Lower lobe of right lung (tissue), 2 donors: ENCODE measurements at regions not wholly inside any gene's neighbourhood (a gene's known extent, or its start where the extent isn't known, plus 50 kb on each side); places are given as distances from the start of the nearest gene placed in this dataset.

Experiments
- ATAC-seq, 2 donors: fragments of 200-7000 bp; cut with Tn5 transposase; one replicate each; pipeline ENCODE4 v1.9.1; 2020 to 2022; ENCODE audit warnings: mild to moderate bottlenecking in 2 of 2, moderate library complexity in 2 of 2
- DNase-seq: peaks from one replicate; pipeline ENCODE4 v3.0.0-alpha.2; 2020
- H3K27ac ChIP-seq: fragments of 200-600 bp; one replicate; pipeline ENCODE4 v1.8.0; 2022
- H3K27me3 ChIP-seq: fragments of 200-600 bp; one replicate; pipeline ENCODE4 v1.8.0; 2022; ENCODE audit warnings: low read depth
- H3K36me3 ChIP-seq: fragments of 200-600 bp; one replicate; pipeline ENCODE4 v1.8.0; 2022; ENCODE audit warnings: mild to moderate bottlenecking
- H3K4me1 ChIP-seq: fragments of 200-600 bp; one replicate; pipeline ENCODE4 v1.8.0; 2022
- H3K4me3 ChIP-seq: fragments of 200-600 bp; one replicate; pipeline ENCODE4 v1.8.0; 2022; ENCODE audit warnings: mild to moderate bottlenecking
- H3K9me3 ChIP-seq: fragments of 200-600 bp; one replicate; pipeline ENCODE4 v1.8.0; 2022
- intact Hi-C: fragments of 100-400 bp; cut with DNase I; formaldehyde crosslinking; loops from one replicate; pipeline ENCODE4 v1.11.0; 2022
- TF ChIP-seq, protein P1 (sequence below): fragments of 200-600 bp; IDR thresholded peaks from one replicate; pipeline ENCODE4 v1.8.0; 2022; ENCODE audit warnings: antibody characterized with exemption, mild to moderate bottlenecking
- donor health status: DM: no; HTN: yes; CAD: no; lungs with severe emphysema.

DNA sequence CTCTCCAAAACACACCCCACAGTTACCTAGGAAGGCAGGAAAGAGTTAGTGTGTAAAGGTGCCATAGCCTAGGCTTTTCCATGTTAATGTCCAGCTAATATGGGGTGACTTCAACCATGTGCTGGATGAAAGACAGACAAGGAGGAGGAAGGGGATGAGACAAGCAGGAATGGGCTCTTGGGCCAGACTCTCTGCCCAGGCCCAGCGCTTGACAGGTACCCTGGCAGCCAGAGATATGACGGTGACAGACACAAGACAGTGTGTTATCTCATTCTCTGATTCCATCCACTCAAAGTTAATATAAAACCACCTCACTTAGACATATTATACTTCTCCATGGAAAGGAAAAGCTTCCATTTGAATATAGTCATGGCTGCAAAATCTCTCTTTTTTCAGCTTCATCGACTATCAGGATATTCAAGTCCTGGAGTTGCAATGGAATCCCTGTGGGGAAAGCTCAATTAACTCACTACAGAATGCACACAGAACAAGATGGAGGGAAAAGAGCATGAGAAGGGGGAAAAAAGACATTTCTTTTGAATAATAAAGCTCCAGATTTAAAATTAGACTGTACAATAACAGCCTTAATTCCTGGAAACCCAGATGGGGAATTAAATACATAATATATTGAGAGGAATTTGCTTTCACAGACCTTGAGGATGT is 596.7 kb downstream of the TOX3 start:
- H3K36me3 ChIP-seq = no peaks in the 10 kb centered on the region
- intact Hi-C loops = no loop called here
- no peak overlapping the region for H3K27ac ChIP-seq
- DNase-seq = no peak
- no peak overlapping the region for H3K4me3 ChIP-seq
- no peak for ATAC-seq
- TF ChIP-seq, protein P1, sequence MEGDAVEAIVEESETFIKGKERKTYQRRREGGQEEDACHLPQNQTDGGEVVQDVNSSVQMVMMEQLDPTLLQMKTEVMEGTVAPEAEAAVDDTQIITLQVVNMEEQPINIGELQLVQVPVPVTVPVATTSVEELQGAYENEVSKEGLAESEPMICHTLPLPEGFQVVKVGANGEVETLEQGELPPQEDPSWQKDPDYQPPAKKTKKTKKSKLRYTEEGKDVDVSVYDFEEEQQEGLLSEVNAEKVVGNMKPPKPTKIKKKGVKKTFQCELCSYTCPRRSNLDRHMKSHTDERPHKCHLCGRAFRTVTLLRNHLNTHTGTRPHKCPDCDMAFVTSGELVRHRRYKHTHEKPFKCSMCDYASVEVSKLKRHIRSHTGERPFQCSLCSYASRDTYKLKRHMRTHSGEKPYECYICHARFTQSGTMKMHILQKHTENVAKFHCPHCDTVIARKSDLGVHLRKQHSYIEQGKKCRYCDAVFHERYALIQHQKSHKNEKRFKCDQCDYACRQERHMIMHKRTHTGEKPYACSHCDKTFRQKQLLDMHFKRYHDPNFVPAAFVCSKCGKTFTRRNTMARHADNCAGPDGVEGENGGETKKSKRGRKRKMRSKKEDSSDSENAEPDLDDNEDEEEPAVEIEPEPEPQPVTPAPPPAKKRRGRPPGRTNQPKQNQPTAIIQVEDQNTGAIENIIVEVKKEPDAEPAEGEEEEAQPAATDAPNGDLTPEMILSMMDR = no peak
- no peaks in the 10 kb centered on the region for H3K27me3 ChIP-seq
- no peaks in the 10 kb centered on the region for H3K9me3 ChIP-seq
- no peaks in the 10 kb centered on the region for H3K4me1 ChIP-seq

DNA sequence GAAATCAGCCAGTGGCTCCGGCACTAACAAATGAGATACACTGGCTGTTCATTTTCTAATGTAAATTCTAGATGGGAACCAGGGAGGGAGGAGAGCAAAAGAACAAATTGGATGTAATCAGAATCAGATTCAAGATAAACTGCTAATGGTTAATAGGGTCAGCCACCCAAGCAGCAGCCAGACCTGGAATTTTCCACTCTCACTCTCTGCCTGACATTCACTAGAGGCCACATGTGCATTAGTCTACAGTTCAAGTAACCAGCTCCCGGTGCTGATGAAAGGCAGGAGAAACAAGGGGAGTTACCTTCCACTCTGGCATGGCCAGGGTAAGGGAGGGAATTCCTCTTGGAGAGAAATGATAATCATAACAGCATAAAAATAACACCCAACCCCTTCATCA is 597.7 kb downstream of the TOX3 start:
- DNase-seq = no peak
- TF ChIP-seq, protein P1 = no peak

GRCh38 chr16:51941412-51941811 is 605.5 kb downstream of the TOX3 start:
- ATAC-seq (no peak), DNase-seq (no peak)
- Histone ChIP-seq H3K4me3 (no peak overlapping the region), H3K27ac (no peak overlapping the region), H3K36me3 (no peaks in the 10 kb centered on the region), H3K4me1 (no peaks in the 10 kb centered on the region), H3K27me3 (no peaks in the 10 kb centered on the region), H3K9me3 (no peaks in the 10 kb centered on the region)
- intact Hi-C loops = no loop called here
- TF ChIP-seq, protein P1 = no peak

More for the DNA sequence above, 597.7 kb downstream of the TOX3 start:
- Histone ChIP-seq H3K9me3 (no peaks in the 10 kb centered on the region), H3K36me3 (no peaks in the 10 kb centered on the region), H3K27me3 (no peaks in the 10 kb centered on the region), H3K4me3 (no peak overlapping the region), H3K4me1 (no peaks in the 10 kb centered on the region), H3K27ac (no peak overlapping the region)
- intact Hi-C loops = no loop called here
- no peak for ATAC-seq

DNA sequence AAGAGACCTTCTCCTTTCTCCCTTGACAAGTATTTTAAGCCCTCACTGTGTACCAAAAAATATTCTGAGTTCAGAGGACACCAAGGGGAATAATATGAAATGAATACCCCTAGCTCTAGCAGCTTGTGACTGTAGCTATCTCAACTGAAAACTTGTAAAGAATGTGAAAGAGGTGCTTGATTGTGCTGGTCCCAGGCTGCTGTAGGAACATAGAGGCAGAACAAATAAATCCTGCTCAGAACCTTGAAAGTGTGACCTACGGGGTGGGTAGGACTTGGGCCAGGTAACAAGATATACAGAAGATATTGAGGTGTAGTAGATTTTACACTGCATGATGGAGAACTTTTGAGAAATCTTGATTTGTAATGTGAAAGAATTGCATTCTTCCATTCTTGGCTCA is 606.8 kb downstream of the TOX3 start:
- intact Hi-C loops = no loop called here
- ATAC-seq (peak in 1 of 2 donors; percentile 62), DNase-seq (no peak)
- H3K9me3 ChIP-seq = no peaks in the 10 kb centered on the region
- no peak overlapping the region for H3K27ac ChIP-seq
- no peaks in the 10 kb centered on the region for H3K27me3 ChIP-seq
- no peaks in the 10 kb centered on the region for H3K4me1 ChIP-seq
- TF ChIP-seq, protein P1 = no peak
- no peaks in the 10 kb centered on the region for H3K36me3 ChIP-seq
- no peak overlapping the region for H3K4me3 ChIP-seq

DNA sequence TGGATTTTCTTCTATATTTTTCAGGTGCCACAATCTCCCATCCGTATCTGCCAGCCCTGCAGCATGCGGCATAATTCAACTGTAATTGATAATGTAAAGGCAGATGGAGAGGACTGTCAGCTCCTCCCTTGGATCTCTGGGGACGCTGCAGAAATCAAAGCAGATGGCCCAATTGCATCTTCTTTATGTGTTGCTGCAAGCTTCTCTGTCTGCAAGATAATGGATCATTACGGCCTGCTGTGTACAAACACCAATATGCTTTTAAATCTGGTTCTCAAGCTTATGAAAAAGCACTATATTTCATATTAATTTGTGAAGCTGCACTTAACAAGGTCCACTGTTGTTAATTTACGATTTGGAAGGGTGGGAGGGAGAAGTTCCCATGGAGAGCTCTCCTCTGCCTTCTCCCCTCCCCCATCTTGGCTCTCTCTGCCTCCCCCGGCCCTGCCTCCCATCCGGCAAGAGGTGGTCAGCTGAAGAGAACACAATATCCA is 607.5 kb downstream of the TOX3 start:
- H3K36me3 ChIP-seq = no peaks in the 10 kb centered on the region
- intact Hi-C loops = no loop called here
- no peaks in the 10 kb centered on the region for H3K27me3 ChIP-seq
- H3K4me1 ChIP-seq = no peaks in the 10 kb centered on the region
- H3K9me3 ChIP-seq = no peaks in the 10 kb centered on the region
- TF ChIP-seq, protein P1 = no peak
- ATAC-seq = no peak
- H3K27ac ChIP-seq = no peak overlapping the region
- DNase-seq = no peak
- H3K4me3 ChIP-seq = no peak overlapping the region
